ENCODE measurements at regions not wholly inside any gene's neighbourhood (a gene's known extent, or its start where the extent isn't known, plus 50 kb on each side); places are given as distances from the start of the nearest gene placed in this dataset.

- Histone ChIP-seq H3K27me3 (ENCODE audit: control insufficient read depth in 2 of 2, insufficient read depth in 2 of 2, low read length in 2 of 2) (peaks cover 0 to 12% of the 10 kb centered on the region in 2 experiments; a peak in 2 of 5 replicates), H3K79me2 (ENCODE audit: control insufficient read depth, insufficient read depth, low read length) (no peaks in the 10 kb centered on the region), H3K27ac (ENCODE audit: extremely low read depth, low read depth, low read length) (no peak overlapping the region), H3K9me3 (replicated peaks; ENCODE audit: control insufficient read depth, insufficient read depth, low read depth, low read length) (no peaks in the 10 kb centered on the region), H3K9me1 (ENCODE audit: control insufficient read depth, insufficient read depth, low read length) (no peaks in the 10 kb centered on the region), H3K4me2 (ENCODE audit: insufficient read depth, low read length) (no peak overlapping the region), H2AFZ (ENCODE audit: low read depth, low read length) (no peak overlapping the region), H3K4me1 (replicated peaks in 1 of 2; ENCODE audit: control insufficient read depth in 2 of 2, insufficient read depth in 2 of 2, low read length in 2 of 2) (no peaks in the 10 kb centered on the region), H4K20me1 (replicated peaks; ENCODE audit: control insufficient read depth, insufficient read depth, low read length) (0 out of 2 replicates have a peak, but pooled peaks cover 3% of the 10 kb centered on the region), H3K9ac (ENCODE audit: insufficient read depth in 1 of 2, low read depth in 2 of 2, low read length in 2 of 2) (no peak overlapping the region), H3K36me3 (ENCODE audit: control insufficient read depth, insufficient read depth, low read length) (no peaks in the 10 kb centered on the region), H3K4me3 (no peak overlapping the region)
- no peak for FAIRE-seq
- WGBS (ENCODE audit: insufficient coverage, low coverage, missing lambda C conversion rate), result 0% methylated on average over 2 of the region's 3 CpGs
- ChIA-PET CTCF (ENCODE audit: low intra/inter-chr PET ratio) (no interaction called here), POLR2A (no interaction called here)
- DNase-seq (ENCODE audit: extremely low read depth in 1 of 4, low spot score in 3 of 4), result no peak
- intact Hi-C loops (cut with micrococcal nuclease), result no loop called here
- in situ Hi-C loops (cut with MboI), result no loop called here
- no peak for ATAC-seq
- BruUV-seq (replicated peaks), result no TSS peak
- no peak for TF ChIP-seq CHCHD3 (CRISPR knock-in tag; IDR thresholded peaks at IDR 0.05)
- no peak for TF ChIP-seq ZNF134 (CRISPR knock-in tag; conservative IDR thresholded peaks at IDR 0.05)
- TF ChIP-seq CBX2 (IDR thresholded peaks at IDR 0.05; ENCODE audit: insufficient read depth, low read length, poor library complexity, severe bottlenecking), result no peak
- TF ChIP-seq RBM25 (IDR thresholded peaks at IDR 0.05; ENCODE audit: low read depth, low read length, severe bottlenecking), result no peak
- no peak for TF ChIP-seq ZNF699 (CRISPR knock-in tag; IDR thresholded peaks at IDR 0.05; ENCODE audit: insufficient replicate concordance)
- TF ChIP-seq THAP12 (CRISPR knock-in tag; IDR thresholded peaks at IDR 0.05), result no peak
- no peak for TF ChIP-seq ZNF644 (tag; IDR thresholded peaks at IDR 0.05; ENCODE audit: low read depth)
- no peak for TF ChIP-seq TOE1 (IDR thresholded peaks at IDR 0.05; ENCODE audit: borderline replicate concordance)
- no peak for TF ChIP-seq TOE1 (CRISPR knock-in tag; IDR thresholded peaks at IDR 0.05; ENCODE audit: borderline replicate concordance, low read depth)
These were observed 139.4 kb upstream of the IRX6 start for GRCh38 chr16:55184619-55185018.

All from K562 (cell line).